ENCODE measurements at regions not wholly inside any gene's neighbourhood (a gene's known extent, or its start where the extent isn't known, plus 50 kb on each side); places are given as distances from the start of the nearest gene placed in this dataset.

GRCh38 chr11:16528639-16529038 lies 172.3 kb upstream of the SOX6 start:
- intact Hi-C loops (cut with micrococcal nuclease; ENCODE audit: unreplicated experiment) (no loop called here), in situ Hi-C loops (cut with HindIII; ENCODE audit: low pct_unique_long_range_greater_than_20kb, low sequenced_read_pairs) (no loop called here)
- Histone ChIP-seq H3K4me3 (ENCODE audit: low read depth in 2 of 2, low read length in 2 of 2) (no peak overlapping the region), H3K27ac (ENCODE audit: low read length) (no peak overlapping the region), H3K4me1 (ENCODE audit: control insufficient read depth, insufficient read depth, low read length) (no peaks in the 10 kb centered on the region), H3K9me3 (ENCODE audit: control insufficient read depth, insufficient read depth, low read depth, low read length) (no peaks in the 10 kb centered on the region), H3K27me3 (ENCODE audit: control insufficient read depth, insufficient read depth, low read length) (no peaks in the 10 kb centered on the region), H3K36me3 (ENCODE audit: control insufficient read depth, insufficient read depth, low read length) (no peaks in the 10 kb centered on the region)
- POLR2A ChIA-PET: no interaction called here
- DNase-seq (ENCODE audit: low read depth, low spot score): no peak
- no peak for ATAC-seq
- CTCF ChIA-PET: no interaction called here
- TF ChIP-seq CTCF (IDR thresholded peaks at IDR 0.05) (no peak), TCF7L2 (IDR thresholded peaks at IDR 0.05; ENCODE audit: low read depth, low read length) (no peak), SIN3A (IDR thresholded peaks at IDR 0.05; ENCODE audit: borderline replicate concordance, insufficient read depth, low read depth, low read length) (no peak), REST (IDR thresholded peaks at IDR 0.05; ENCODE audit: insufficient read depth in 1 of 2, low read depth in 2 of 2, low read length in 1 of 2) (no peak), POLR2AphosphoS5 (IDR thresholded peaks at IDR 0.05; ENCODE audit: low read depth, low read length) (no peak)
- BruUV-seq (replicated peaks): no TSS peak

- intact Hi-C loops (cut with micrococcal nuclease; ENCODE audit: unreplicated experiment): no loop called here
- POLR2A ChIA-PET: no interaction called here
- in situ Hi-C loops (cut with HindIII; ENCODE audit: low pct_unique_long_range_greater_than_20kb, low sequenced_read_pairs): no loop called here
These were observed 171.3 kb upstream of the SOX6 start for GRCh38 chr11:16527525-16528246.

More at GRCh38 chr11:16527525-16528246, 171.3 kb upstream of the SOX6 start:
- BruUV-seq (replicated peaks): no TSS peak
- no peak overlapping the region for H3K4me3 ChIP-seq (ENCODE audit: low read depth in 2 of 2, low read length in 2 of 2)
- ATAC-seq (no peak), DNase-seq (ENCODE audit: low read depth, low spot score) (no peak)
- H3K9me3 ChIP-seq (ENCODE audit: control insufficient read depth, insufficient read depth, low read depth, low read length): no peaks in the 10 kb centered on the region
- H3K27ac ChIP-seq (ENCODE audit: low read length): no peak overlapping the region
- no peaks in the 10 kb centered on the region for H3K27me3 ChIP-seq (ENCODE audit: control insufficient read depth, insufficient read depth, low read length)
- TF ChIP-seq SIN3A (IDR thresholded peaks at IDR 0.05; ENCODE audit: borderline replicate concordance, insufficient read depth, low read depth, low read length): no peak
- TF ChIP-seq REST (IDR thresholded peaks at IDR 0.05; ENCODE audit: insufficient read depth in 1 of 2, low read depth in 2 of 2, low read length in 1 of 2): no peak
- no peak for TF ChIP-seq POLR2AphosphoS5 (IDR thresholded peaks at IDR 0.05; ENCODE audit: low read depth, low read length)
- no peak for TF ChIP-seq TCF7L2 (IDR thresholded peaks at IDR 0.05; ENCODE audit: low read depth, low read length)
- TF ChIP-seq CTCF (IDR thresholded peaks at IDR 0.05): no peak
- no peaks in the 10 kb centered on the region for H3K36me3 ChIP-seq (ENCODE audit: control insufficient read depth, insufficient read depth, low read length)
- no peaks in the 10 kb centered on the region for H3K4me1 ChIP-seq (ENCODE audit: control insufficient read depth, insufficient read depth, low read length)
- CTCF ChIA-PET: no interaction called here
